Mesenchymal stem cell (in vitro differentiated cells and primary cell): ENCODE measurements at regions not wholly inside any gene's neighbourhood (a gene's known extent, or its start where the extent isn't known, plus 50 kb on each side); places are given as distances from the start of the nearest gene placed in this dataset.

Experiments used
- DNase-seq: peaks from one replicate; pipeline ENCODE4 v3.0.0-alpha.2; 2013
- H2AFZ ChIP-seq: one replicate; pipeline ENCODE4 v1.6.1; 2013; ENCODE audit warnings: low read depth, mild to moderate bottlenecking, control low read depth, inconsistent platforms, low read length, moderate library complexity
- H2AK5ac ChIP-seq: 2 replicates; pipeline ENCODE4 v1.6.1; 2013; ENCODE audit warnings: low read length, moderate library complexity, mild to moderate bottlenecking, inconsistent platforms; ENCODE audit not compliant: severe bottlenecking
- H2BK120ac ChIP-seq: one replicate; pipeline ENCODE4 v1.6.1; 2013; ENCODE audit warnings: low read depth, mild to moderate bottlenecking, inconsistent platforms, low read length, moderate library complexity
- H2BK12ac ChIP-seq, 2 experiments: one replicate each; pipeline ENCODE4 v1.6.1; 2013; ENCODE audit warnings: inconsistent platforms in 2 of 2, low read length in 2 of 2, mild to moderate bottlenecking in 2 of 2, moderate library complexity in 2 of 2, control low read depth in 1 of 2
- H2BK15ac ChIP-seq: one replicate; pipeline ENCODE4 v1.6.1; 2013; ENCODE audit warnings: mild to moderate bottlenecking, low read depth, inconsistent platforms; ENCODE audit not compliant: poor library complexity, severe bottlenecking
- H2BK5ac ChIP-seq: 2 replicates; pipeline ENCODE4 v1.6.1; 2013; ENCODE audit warnings: low read depth, mild to moderate bottlenecking, low read length, control low read depth, inconsistent platforms; ENCODE audit not compliant: poor library complexity, severe bottlenecking
- H3K14ac ChIP-seq, 2 experiments: one replicate each; pipeline ENCODE4 v1.6.1; 2013; ENCODE audit warnings: inconsistent platforms in 2 of 2, low read length in 2 of 2, control low read depth in 1 of 2, mild to moderate bottlenecking in 1 of 2, moderate library complexity in 1 of 2
- H3K18ac ChIP-seq, 2 experiments: one replicate each; pipeline ENCODE4 v1.6.1; 2013; ENCODE audit warnings: inconsistent platforms in 2 of 2, low read length in 2 of 2, control low read depth in 1 of 2, low read depth in 1 of 2, mild to moderate bottlenecking in 1 of 2
- H3K23ac ChIP-seq, 2 experiments: one replicate each; pipeline ENCODE4 v1.6.1; 2013; ENCODE audit warnings: inconsistent platforms in 2 of 2, low read length in 2 of 2, mild to moderate bottlenecking in 2 of 2, moderate library complexity in 2 of 2, control low read depth in 1 of 2
- H3K27ac ChIP-seq: 2 replicates; pipeline ENCODE4 v1.5.1; 2013; ENCODE audit warnings: mild to moderate bottlenecking, moderate library complexity, low read length, control low read depth, inconsistent platforms; ENCODE audit not compliant: poor library complexity, severe bottlenecking
- H3K27me3 ChIP-seq, 2 experiments: 2 replicates each; pipeline versions ENCODE4 v1.6.1 to v1.7.0; 2013; ENCODE audit warnings: low read length in 2 of 2, mild to moderate bottlenecking in 2 of 2, moderate library complexity in 2 of 2, control low read depth in 1 of 2, inconsistent platforms in 1 of 2; ENCODE audit not compliant: control insufficient read depth in 1 of 2, insufficient read depth in 1 of 2
- H3K36me3 ChIP-seq, 2 experiments: 2 replicates each; pipeline versions ENCODE4 v1.6.1 to v1.7.0; 2013; ENCODE audit warnings: low read length in 2 of 2, control low read depth in 1 of 2, inconsistent platforms in 1 of 2, low read depth in 1 of 2, mild to moderate bottlenecking in 1 of 2; ENCODE audit not compliant: insufficient read depth in 2 of 2, control insufficient read depth in 1 of 2
- H3K4ac ChIP-seq, 2 experiments: one replicate each; pipeline ENCODE4 v1.6.1; 2013; ENCODE audit warnings: inconsistent platforms in 2 of 2, low read length in 2 of 2, mild to moderate bottlenecking in 2 of 2, moderate library complexity in 2 of 2, control low read depth in 1 of 2, low read depth in 1 of 2
- H3K4me1 ChIP-seq: 2 replicates; pipeline ENCODE4 v1.6.1; 2013; ENCODE audit warnings: low read depth, low read length, control low read depth; ENCODE audit not compliant: control insufficient read depth, insufficient read depth
- H3K4me2 ChIP-seq: 2 replicates; pipeline ENCODE4 v1.6.1; 2013; ENCODE audit warnings: low read length, mild to moderate bottlenecking, inconsistent platforms; ENCODE audit not compliant: poor library complexity, severe bottlenecking
- H3K4me3 ChIP-seq, 2 experiments: 2 replicates each; pipeline versions ENCODE4 v1.5.1 to v1.7.0; 2013; ENCODE audit warnings: low read length in 2 of 2, mild to moderate bottlenecking in 2 of 2, control low read depth in 1 of 2, low read depth in 1 of 2; ENCODE audit not compliant: insufficient read depth in 1 of 2
- H3K79me1 ChIP-seq: replicated peaks from 2 replicates; pipeline ENCODE4 v1.6.1; 2013; ENCODE audit warnings: mild to moderate bottlenecking, control low read depth, low read length, inconsistent platforms; ENCODE audit not compliant: poor library complexity, severe bottlenecking
- H3K9ac ChIP-seq: 2 replicates; pipeline ENCODE4 v1.7.0; 2013; ENCODE audit warnings: mild to moderate bottlenecking, low read length, moderate library complexity
- H3K9me3 ChIP-seq: 2 replicates; pipeline ENCODE4 v1.7.0; 2013; ENCODE audit warnings: mild to moderate bottlenecking, low read length; ENCODE audit not compliant: control insufficient read depth
- H4K8ac ChIP-seq: one replicate; pipeline ENCODE4 v1.6.1; 2013; ENCODE audit warnings: inconsistent platforms, mild to moderate bottlenecking, low read length, moderate library complexity
- H4K91ac ChIP-seq: one replicate; pipeline ENCODE4 v1.6.1; 2013; ENCODE audit warnings: mild to moderate bottlenecking, low read length, inconsistent platforms
- WGBS: methylation state at CpG from one replicate; pipeline ENCODE4 v1.1.7; 2013; ENCODE audit warnings: mixed read lengths; 5-methylcytosine and 5-hydroxymethylcytosine counted together

DNA sequence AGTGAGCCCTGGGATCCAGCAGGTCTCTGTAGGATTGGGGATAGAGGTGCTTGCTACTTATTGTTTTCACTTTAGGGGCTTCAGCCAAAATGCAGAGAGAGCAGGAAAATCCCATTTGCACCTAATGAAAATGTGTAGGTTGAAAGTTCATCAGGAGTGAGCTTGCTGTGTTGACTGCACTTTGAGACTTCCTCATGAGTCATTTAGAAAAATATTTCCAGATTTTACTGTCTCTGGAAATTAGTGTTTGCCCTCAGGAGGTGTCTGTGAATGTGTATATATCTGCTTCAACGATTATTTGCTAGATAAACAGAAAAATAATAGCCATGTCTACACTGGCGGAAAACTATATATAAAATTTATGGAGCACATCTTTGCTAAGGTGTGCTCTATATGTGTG is 159.3 kb downstream of the CAND1 start:
- Histone ChIP-seq H2AK5ac (peak overlapping the region; percentile 46), H3K27me3 (no peaks in the 10 kb centered on the region), H3K23ac (no peak overlapping the region), H3K79me1 (no peaks in the 10 kb centered on the region), H3K4me1 (peaks cover 3% of the 10 kb centered on the region), H3K14ac (no peak overlapping the region), H3K9me3 (no peaks in the 10 kb centered on the region), H3K4me3 (no peak overlapping the region), H3K18ac (no peak overlapping the region), H3K9ac (no peak overlapping the region), H3K4me2 (no peak overlapping the region), H3K27ac (no peak overlapping the region), H2BK12ac (no peak overlapping the region), H2BK5ac (no peak overlapping the region), H2AFZ (no peak overlapping the region), H2BK15ac (no peak overlapping the region), H3K4ac (no peak overlapping the region), H2BK120ac (no peak overlapping the region), H4K91ac (no peak overlapping the region), H4K8ac (no peak overlapping the region), H3K36me3 (no peaks in the 10 kb centered on the region)
- no peak for DNase-seq
- WGBS = no CpG with 5 or more reads among the region's 2 CpGs

DNA sequence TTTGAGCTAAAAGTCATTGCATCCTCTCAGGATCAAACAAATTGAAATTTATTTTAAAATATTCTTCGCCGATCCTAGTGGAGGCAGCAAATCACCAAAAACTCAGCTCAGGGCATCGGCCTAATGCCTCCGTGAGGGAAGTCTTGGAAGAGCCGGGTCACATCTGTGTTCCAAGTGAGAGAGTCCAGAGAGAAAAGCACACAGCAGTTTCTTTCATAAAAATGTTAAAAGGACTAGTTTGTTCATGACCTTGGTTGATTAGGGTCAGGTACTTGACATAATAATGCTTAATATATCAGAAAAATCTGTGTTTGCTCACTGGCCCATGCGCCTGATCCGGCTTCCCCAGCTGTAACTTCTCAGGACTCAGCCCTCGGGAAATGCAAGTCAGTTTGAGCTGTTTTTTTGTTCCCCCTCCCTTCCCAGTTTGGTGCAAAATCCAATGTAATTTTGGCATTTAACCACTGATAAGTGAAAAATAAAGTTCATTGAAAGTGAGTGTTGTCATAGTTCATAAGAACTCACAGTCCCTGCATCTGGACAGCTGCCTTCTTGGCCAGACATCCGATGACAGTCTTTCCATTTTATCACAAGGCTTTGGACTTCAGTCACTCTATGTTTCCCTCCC is 161.7 kb downstream of the CAND1 start:
- H3K4ac ChIP-seq = no peak overlapping the region
- no peaks in the 10 kb centered on the region for H3K79me1 ChIP-seq
- peak overlapping the region; percentile 58 for H3K9ac ChIP-seq
- H3K4me3 ChIP-seq = no peak overlapping the region
- H2BK5ac ChIP-seq = no peak overlapping the region
- H2BK120ac ChIP-seq = no peak overlapping the region
- no peak overlapping the region for H3K4me2 ChIP-seq
- no peak overlapping the region for H4K91ac ChIP-seq
- H3K36me3 ChIP-seq = no peaks in the 10 kb centered on the region
- H3K23ac ChIP-seq = no peak overlapping the region
- H3K14ac ChIP-seq = no peak overlapping the region
- no peak overlapping the region for H3K27ac ChIP-seq
- no peak overlapping the region for H2AFZ ChIP-seq
- no peak overlapping the region for H4K8ac ChIP-seq
- no peak overlapping the region for H2BK12ac ChIP-seq
- peaks cover 4% of the 10 kb centered on the region for H3K4me1 ChIP-seq
- no peak overlapping the region for H2BK15ac ChIP-seq
- 68% methylated on average over 9 of the region's 9 CpGs for WGBS
- no peak overlapping the region for H3K18ac ChIP-seq
- no peaks in the 10 kb centered on the region for H3K9me3 ChIP-seq
- H2AK5ac ChIP-seq = no peak overlapping the region
- no peak for DNase-seq
- no peaks in the 10 kb centered on the region for H3K27me3 ChIP-seq

DNA sequence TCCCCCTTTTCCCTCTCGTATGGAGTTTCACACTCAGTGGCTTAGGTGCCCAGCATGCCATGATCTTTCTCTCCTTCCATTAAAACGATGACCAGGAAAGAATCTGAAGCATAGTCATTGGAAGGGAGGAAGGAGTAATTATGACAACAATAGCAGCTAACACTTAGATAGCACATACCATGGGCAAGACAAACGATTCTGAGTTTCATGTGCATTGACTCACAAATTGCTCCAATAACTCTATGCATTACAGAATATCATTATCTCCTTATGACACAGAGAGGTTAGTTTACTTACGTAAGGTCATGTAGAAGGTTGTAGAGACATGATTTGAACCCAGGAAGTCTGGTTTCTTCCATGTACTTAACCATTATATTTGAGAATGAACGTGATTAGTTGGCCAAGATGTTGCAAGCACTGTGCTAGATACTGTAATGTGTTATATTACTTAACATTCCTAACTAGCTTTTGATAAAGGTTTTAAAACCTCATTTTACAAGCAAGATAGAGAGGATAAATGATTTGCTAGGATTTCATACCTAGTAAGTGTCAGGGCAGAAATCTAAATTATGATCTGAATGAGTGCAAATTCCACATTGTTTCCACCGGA is 162.4 kb downstream of the CAND1 start:
- H3K9me3 ChIP-seq = no peaks in the 10 kb centered on the region
- WGBS = 100% methylated on average over 1 of the region's 6 CpGs
- no peak for DNase-seq

DNA sequence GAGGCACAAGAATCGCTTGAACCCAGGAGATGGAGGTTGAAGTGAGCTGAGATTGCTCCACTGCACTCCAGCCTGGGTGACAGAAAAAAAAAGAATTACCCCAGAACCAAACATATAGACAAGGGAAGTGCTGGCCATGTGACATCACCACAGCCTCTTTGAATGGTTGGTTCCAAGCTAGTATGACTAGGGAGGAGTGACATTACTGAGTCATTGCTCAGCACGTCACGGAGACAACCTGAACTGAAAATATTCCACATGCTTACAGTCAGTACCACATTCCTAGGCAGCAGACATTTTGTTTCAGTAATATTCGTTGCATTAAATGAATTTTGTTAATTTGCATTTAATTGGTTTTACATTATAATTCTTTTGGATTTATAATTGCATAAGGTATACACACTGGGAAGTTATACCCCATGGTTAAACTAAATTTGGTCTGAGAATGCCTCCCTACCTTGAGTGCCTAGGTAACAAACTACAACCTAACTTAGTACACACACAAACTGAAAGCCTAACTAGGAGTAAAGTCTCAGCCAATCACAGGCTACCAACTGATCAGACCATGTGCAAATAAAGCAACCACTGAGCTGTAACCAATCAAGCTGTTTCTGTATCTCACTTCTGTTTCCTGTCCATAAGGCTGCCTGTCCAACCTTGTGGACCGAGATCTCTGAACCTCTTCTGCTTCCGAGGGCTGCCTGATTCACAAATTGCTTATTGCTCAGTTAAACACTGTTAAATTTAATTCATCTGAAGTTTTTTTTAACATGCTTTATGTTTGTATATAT is 164.4 kb downstream of the CAND1 start:
- Histone ChIP-seq H3K36me3 (no peaks in the 10 kb centered on the region), H3K27ac (no peak overlapping the region), H3K4me2 (no peak overlapping the region), H3K14ac (peak overlapping the region in 1 of 2 experiments; percentile 44), H3K4me1 (peaks cover 3% of the 10 kb centered on the region), H4K91ac (no peak overlapping the region), H2AFZ (no peak overlapping the region), H2BK5ac (no peak overlapping the region), H3K18ac (peak overlapping the region; percentile 28 to 67), H2BK120ac (no peak overlapping the region), H3K4ac (peak overlapping the region in 1 of 2 experiments; percentile 95), H3K23ac (no peak overlapping the region), H2AK5ac (peak overlapping the region; percentile 7), H3K9me3 (no peaks in the 10 kb centered on the region), H2BK15ac (no peak overlapping the region), H4K8ac (peak overlapping the region; percentile 69), H2BK12ac (peak overlapping the region; percentile 75 to 87), H3K4me3 (no peak overlapping the region), H3K27me3 (no peaks in the 10 kb centered on the region), H3K9ac (peak overlapping the region; percentile 71), H3K79me1 (no peaks in the 10 kb centered on the region)
- 94% methylated on average over 2 of the region's 6 CpGs for WGBS
- DNase-seq = peak; percentile 69

More for the DNA sequence above, 162.4 kb downstream of the CAND1 start:
- Histone ChIP-seq H3K4ac (no peak overlapping the region), H2AFZ (no peak overlapping the region), H3K9ac (peak overlapping the region; percentile 58), H3K4me1 (peaks cover 3% of the 10 kb centered on the region), H4K91ac (no peak overlapping the region), H2AK5ac (no peak overlapping the region), H2BK5ac (no peak overlapping the region), H3K4me2 (no peak overlapping the region), H3K27me3 (no peaks in the 10 kb centered on the region), H4K8ac (no peak overlapping the region), H2BK15ac (no peak overlapping the region), H3K79me1 (no peaks in the 10 kb centered on the region), H3K23ac (no peak overlapping the region), H2BK12ac (no peak overlapping the region), H2BK120ac (no peak overlapping the region), H3K27ac (no peak overlapping the region), H3K18ac (no peak overlapping the region), H3K36me3 (no peaks in the 10 kb centered on the region), H3K14ac (no peak overlapping the region), H3K4me3 (no peak overlapping the region)
